CD4-positive, alpha-beta T cell treated with Interleukin-21 for 1 hour (primary cell): ENCODE measurements at regions not wholly inside any gene's neighbourhood (a gene's known extent, or its start where the extent isn't known, plus 50 kb on each side); places are given as distances from the start of the nearest gene placed in this dataset.
"Not testable (repeated sequence)": the region's sequence is repeated elsewhere in the genome, so short reads cannot be mapped to it uniquely, and the experiment has no call there.

Source experiments
- DNase-seq: peaks from one replicate; pipeline ENCODE4 v3.0.0-alpha.2; 2020

DNA sequence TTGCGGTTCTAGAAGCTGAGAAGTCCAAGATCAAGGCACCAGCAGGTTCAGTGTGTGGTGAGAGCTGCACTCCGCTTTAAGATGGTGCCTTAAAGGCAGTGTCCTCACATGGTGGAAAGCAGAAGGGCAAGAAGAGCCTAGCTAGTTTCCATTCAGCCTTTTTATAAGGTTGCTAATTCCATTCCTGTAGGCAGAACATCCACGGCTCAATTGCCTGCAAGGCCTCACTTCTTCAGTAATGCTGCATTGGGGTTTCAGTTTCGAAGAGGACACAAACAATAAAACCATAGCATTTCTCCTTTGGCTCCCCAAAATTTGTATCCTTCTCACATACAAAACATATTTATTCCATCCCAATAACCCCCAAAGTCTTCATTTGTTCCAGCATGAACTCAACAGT lies 109.5 kb upstream of the KCND2 start:
- no peak for DNase-seq

DNA sequence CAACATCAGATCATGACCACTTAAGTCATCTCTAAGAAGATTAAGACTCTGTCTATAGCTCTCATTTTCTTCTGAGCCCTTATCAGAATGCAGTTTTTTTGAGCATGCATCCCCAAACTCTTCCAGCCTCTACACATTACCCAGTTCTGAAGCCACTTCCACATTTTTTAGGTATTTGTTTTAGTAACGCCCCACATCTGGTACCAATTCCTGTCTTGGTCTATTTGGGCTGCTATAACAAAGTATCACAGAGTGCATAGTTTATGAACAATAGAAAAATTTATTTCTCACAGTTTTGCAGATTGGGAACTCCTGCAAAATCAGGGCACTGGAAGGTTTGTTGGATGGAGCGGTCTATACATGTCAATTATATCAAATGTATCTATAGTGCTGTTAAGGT lies 107.7 kb upstream of the KCND2 start:
- no peak for DNase-seq

- DNase-seq = no peak
These were observed 104.9 kb upstream of the KCND2 start for GRCh38 chr7:120168066-120168465.

DNA sequence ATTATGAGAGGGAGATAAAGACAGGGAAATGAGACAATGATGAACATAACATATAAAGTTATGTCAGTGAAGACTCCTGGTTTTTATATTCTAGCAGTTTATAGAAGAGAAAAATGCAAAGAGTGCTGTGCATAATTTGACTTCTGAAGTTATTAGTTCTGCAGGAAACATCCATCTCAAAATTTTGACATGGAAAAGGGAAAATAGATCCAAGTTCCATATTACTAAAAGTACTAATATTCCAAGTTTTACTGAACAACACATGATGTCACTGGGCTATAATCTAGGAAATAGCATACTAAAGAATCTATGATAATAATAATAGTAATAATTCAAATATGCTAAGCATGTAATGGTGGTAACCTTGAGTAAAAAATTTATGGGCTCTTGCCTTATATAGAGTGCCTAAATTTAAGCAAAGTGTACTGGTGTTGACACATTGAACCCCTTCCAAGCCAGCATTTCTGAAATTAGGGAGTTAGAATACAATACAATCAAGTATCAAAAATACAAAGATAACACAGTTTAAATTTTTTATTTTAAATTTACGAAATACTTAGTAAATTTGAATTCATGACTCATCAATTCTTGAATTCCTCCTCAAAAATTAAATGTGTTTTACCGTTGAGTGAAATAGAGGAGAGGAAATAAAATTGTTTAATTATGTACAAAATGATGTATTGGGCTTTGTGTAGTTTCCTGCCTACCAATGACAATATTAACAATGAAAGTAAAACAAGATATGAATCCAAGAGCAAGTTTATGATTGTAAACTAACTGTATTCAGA lies 102.8 kb upstream of the KCND2 start:
- no peak for DNase-seq

DNA sequence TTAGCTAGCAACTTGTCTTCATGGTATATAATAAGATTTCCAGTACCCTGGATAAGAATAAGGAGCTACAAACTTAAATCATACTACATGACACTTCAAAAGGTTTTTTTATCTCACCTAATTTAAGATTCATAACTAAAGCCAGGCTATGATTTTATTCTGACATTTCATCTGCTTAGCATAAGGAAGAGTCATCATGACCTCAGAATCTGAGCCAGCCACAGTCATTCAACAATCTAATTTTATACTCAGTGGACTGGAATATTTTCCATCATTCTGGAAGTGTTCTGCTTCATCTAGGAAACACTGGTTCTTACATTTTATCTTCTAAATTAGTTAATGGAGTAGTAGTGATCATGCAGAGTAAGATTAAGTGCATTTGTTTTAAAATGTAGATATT lies 102.1 kb upstream of the KCND2 start:
- no peak for DNase-seq

- no peak for DNase-seq
These were observed 101.6 kb upstream of the KCND2 start for GRCh38 chr7:120171406-120171805.

GRCh38 chr7:120180221-120180620 lies 92.8 kb upstream of the KCND2 start:
- no peak for DNase-seq

DNA sequence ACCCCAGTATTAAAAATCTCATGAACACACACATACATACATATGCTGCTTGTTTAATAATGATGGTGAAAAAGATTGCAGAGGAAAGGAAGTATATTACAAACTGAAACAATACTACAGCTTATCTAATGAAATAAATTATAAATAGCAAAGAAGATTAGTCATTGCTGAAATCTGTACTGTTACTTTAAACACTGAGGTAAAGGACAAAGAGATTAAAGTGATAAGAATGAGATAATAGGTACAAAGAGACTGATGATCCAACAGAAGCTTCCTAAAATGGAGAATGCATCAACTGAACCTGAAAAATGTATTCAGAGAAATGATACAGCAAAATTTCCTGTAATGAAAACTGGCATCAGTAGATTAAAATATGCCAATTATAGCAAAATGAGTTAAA lies 91.5 kb upstream of the KCND2 start:
- DNase-seq = no peak

GRCh38 chr7:120184866-120185265 lies 88.1 kb upstream of the KCND2 start:
- DNase-seq = no peak

- DNase-seq = no peak
These were observed 86.9 kb upstream of the KCND2 start for GRCh38 chr7:120185940-120186682.

DNA sequence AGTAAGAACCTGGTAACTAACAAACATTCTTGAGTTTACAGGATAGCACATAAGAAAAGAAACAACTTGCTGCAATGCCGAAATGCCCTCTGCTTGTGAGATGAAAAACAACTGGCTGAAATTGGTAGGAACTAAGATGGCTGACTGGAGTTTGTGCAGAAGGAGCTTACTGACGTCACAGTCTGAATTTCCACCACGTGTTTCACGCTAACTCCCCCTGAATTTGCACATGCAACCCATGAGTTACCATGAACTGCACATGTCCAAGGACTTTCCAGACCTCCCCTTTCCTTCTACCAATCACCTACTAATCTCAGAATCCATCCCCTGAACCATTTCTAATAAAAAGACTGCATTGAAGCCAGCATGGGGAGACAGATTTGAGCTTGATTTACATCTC lies 86.3 kb upstream of the KCND2 start:
- DNase-seq = no peak

DNA sequence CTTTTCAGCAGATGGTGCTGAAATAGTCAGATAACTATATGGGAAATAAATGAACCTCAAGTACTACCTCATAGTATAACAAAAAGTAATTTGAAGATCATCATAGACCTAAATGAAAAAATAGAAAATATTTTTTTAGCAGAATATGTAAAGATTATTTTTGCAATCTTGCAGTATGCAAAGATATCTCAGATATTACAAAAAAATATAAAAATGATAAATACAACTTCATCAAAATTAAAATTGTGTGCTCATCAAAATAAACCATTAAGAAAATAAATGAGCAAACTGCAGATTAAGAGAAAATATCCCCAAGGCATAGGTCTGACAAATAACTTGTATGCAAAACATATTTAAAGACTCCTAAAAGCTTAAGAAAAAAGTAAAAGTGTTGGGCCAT lies 83.4 kb upstream of the KCND2 start:
- no peak for DNase-seq

DNA sequence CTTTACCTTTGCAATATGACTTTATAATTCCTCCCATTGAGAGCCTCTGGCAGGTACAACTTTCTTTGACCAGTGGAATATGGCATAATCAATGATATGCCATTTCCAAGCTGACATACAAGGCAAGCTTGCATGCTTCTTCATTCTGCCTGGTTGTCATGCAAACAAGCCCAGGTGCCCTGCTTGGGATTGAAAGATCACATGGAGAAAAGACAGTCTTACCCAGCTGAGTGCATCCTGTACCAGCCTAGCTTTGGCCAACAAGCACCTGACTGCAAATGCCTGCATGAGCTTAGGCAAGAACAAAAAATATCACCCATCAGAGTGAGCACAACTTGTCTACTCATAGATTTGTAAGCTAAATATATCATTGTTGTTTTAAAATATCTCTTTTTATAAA lies 82.9 kb upstream of the KCND2 start:
- no peak for DNase-seq

DNA sequence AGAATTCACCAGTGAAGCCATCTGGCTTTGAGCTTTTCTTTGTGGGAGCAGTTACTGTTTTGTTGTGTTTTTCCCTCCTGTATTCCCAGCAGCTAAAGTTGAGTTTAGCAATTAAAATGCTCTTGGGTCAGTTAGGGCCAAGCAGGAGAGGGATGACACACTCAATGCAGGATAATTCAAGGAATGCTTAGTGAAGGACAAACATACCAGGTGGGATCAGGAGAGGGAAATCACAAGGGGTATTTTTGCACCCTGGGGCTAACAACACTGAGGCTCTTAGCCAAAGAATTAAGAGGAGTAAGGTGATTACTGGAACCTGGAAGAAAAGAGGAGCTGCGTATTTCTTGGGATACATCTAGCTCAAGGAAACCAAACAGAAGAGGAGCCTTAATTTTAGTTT lies 82.4 kb upstream of the KCND2 start:
- DNase-seq = no peak

DNA sequence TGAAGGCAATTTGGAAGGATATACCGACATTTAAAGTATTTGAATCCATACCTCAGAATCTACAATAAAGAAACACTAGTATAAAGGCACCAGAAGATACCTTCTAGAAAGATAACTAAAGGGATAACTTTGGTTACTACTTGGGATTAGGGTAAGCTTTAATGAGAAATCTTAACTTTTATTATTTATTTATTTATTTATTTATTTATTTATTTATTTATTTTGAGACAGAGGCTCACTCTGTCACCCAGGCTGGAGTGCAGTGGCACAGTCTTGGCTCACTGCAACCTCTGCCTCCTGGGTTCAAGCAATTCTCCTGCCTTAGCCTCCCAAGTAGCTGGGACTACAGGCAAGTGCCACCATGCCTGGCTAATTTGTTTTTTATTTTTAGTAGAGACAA lies 81.6 kb upstream of the KCND2 start:
- not testable (repeated sequence) for DNase-seq

- DNase-seq = no peak
These were observed 71.7 kb upstream of the KCND2 start for GRCh38 chr7:120201290-120201689.

DNA sequence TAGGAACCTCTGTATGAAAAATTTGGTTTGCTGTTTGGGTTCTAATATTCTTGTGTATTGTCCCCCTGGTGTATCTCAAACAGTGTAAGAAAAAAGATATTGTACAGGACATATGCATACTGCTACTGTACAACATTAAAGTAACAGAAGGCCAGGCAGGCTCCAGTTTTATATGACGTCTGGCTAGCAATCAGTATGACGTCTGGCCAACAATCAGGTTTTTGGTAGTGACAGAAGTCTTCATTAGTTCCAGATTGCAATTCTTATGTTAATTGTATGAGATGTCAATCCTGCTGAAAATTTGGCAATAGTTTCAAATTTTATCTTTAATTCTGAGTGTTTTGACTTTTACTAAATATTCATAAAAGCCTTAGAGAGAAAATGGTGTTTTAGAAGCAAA lies 67.9 kb upstream of the KCND2 start:
- no peak for DNase-seq

GRCh38 chr7:120207037-120207436 lies 65.9 kb upstream of the KCND2 start:
- DNase-seq = no peak

DNA sequence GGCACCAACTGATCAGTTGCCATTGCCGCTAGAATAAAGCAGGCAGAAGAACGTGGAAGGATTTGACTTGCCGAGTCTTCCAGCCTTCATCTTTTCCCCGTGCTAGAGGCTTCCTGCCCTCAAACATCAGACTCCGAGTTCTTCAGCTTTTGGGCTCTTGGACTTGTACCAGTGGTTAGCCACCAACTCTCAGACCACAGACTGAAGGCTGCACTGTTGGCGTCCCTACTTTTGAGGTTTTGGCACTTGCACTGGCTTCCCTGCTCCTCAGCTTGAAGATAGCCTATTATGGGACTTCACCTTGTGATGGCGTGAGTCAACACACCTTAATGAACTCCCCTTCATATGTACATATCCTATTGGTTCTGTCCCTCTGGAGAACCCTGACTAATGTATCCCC lies 57.3 kb upstream of the KCND2 start:
- DNase-seq = no peak

GRCh38 chr7:120216947-120217346 lies 56.0 kb upstream of the KCND2 start:
- DNase-seq = no peak

- DNase-seq = no peak
These were observed 54.3 kb upstream of the KCND2 start for GRCh38 chr7:120218712-120219111.

- DNase-seq = no peak
These were observed 51.3 kb upstream of the KCND2 start for GRCh38 chr7:120221666-120222065.
